CMK (cell line): ENCODE measurements at regions not wholly inside any gene's neighbourhood (a gene's known extent, or its start where the extent isn't known, plus 50 kb on each side); places are given as distances from the start of the nearest gene placed in this dataset.
A peak's percentile ranks its signal among the peaks of the same experiment; 100 is the strongest.
"Not testable (repeated sequence)": the region's sequence is repeated elsewhere in the genome, so short reads cannot be mapped to it uniquely, and the experiment has no call there.

ENCODE experiments used
- DNase-seq: peaks from one replicate; pipeline ENCODE4 v3.0.0-alpha.2; 2010; ENCODE audit warnings: low read depth

- DNase-seq, result no peak
These were observed 1040.5 kb upstream of the ACVR2A start for GRCh38 chr2:146804288-146804687.

- DNase-seq, result no peak
These were observed 1042.9 kb upstream of the ACVR2A start for GRCh38 chr2:146801886-146802285.

- DNase-seq, result no peak
These were observed 1058.4 kb upstream of the ACVR2A start for GRCh38 chr2:146786396-146786795.

- no peak for DNase-seq
These were observed 1059.7 kb upstream of the ACVR2A start for GRCh38 chr2:146785101-146785500.

- DNase-seq, result no peak
These were observed 1060.2 kb upstream of the ACVR2A start for GRCh38 chr2:146784602-146785001.

GRCh38 chr2:146777181-146777580 lies 1067.6 kb upstream of the ACVR2A start:
- DNase-seq, result no peak

GRCh38 chr2:146776596-146776995 lies 1068.2 kb upstream of the ACVR2A start:
- no peak for DNase-seq

GRCh38 chr2:146771531-146771930 lies 1073.3 kb upstream of the ACVR2A start:
- no peak for DNase-seq

GRCh38 chr2:146764301-146764700 lies 1080.5 kb upstream of the ACVR2A start:
- DNase-seq, result no peak

GRCh38 chr2:146762786-146763185 lies 1082.0 kb upstream of the ACVR2A start:
- no peak for DNase-seq

- DNase-seq, result no peak
These were observed 1090.2 kb upstream of the ACVR2A start for GRCh38 chr2:146754606-146755005.

GRCh38 chr2:146748046-146748445 lies 1096.8 kb upstream of the ACVR2A start:
- no peak for DNase-seq

GRCh38 chr2:146741260-146741659 lies 1103.6 kb upstream of the ACVR2A start:
- no peak for DNase-seq

GRCh38 chr2:146734821-146735190 lies 1110.0 kb upstream of the ACVR2A start:
- no peak for DNase-seq

- DNase-seq, result peak; percentile 1
These were observed 1110.6 kb upstream of the ACVR2A start for GRCh38 chr2:146734042-146734820.

GRCh38 chr2:146730882-146731281 lies 1113.9 kb upstream of the ACVR2A start:
- DNase-seq, result no peak

GRCh38 chr2:146721486-146721885 lies 1123.3 kb upstream of the ACVR2A start:
- no peak for DNase-seq

- DNase-seq, result no peak
These were observed 1124.7 kb upstream of the ACVR2A start for GRCh38 chr2:146720170-146720569.

- no peak for DNase-seq
These were observed 1128.2 kb upstream of the ACVR2A start for GRCh38 chr2:146716591-146716990.

- no peak for DNase-seq
These were observed 1135.8 kb upstream of the ACVR2A start for GRCh38 chr2:146709004-146709403.

GRCh38 chr2:146701183-146701582 lies 1143.6 kb upstream of the ACVR2A start:
- no peak for DNase-seq

GRCh38 chr2:146697307-146697706 lies 1147.5 kb upstream of the ACVR2A start:
- no peak for DNase-seq

GRCh38 chr2:146696787-146697186 lies 1148.0 kb upstream of the ACVR2A start:
- not testable (repeated sequence) for DNase-seq

- no peak for DNase-seq
These were observed 1162.8 kb upstream of the ACVR2A start for GRCh38 chr2:146681991-146682390.
